ENCODE measurements at regions not wholly inside any gene's neighbourhood (a gene's known extent, or its start where the extent isn't known, plus 50 kb on each side); places are given as distances from the start of the nearest gene placed in this dataset.

DNA sequence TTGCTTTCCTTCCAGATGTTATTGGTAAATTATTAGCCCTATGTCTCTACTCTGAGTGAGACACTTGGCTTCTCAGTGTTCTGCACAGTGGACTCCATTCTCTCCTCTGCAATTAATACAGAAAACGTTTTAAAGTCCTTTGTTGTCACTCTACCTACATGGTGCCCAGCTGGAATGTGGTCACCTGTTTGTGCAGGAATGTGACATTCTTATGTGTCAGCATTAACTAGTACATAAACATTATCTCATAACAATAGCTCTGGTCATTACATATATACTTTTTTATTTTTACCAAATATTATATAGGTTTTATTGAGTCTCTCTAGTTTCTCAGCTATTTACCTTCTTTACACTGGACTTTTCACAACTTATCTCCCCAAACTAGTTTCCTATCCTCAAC lies 147.0 kb upstream of the KCNMB2 start:
- DNase-seq (ENCODE audit: low read depth in 2 of 2) = no peak

DNA sequence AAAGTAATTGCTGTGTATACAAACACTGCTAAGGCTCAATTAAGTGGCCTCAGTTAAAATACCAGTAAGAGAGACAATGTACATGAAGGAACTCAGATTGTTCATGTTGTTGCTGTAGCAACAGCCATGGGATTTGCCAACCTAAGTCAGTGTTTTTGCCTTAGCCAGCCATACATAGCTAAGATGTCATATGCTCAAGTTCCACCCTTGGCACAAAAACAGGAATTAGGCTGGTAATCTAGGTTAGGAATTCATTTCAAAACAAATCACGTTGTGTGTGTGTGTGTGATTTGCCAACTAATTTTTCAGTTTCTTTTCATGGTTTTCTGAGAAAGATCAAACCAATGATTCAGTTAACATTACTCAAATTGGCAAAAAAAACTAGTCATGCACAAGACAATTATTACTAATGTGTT lies 143.7 kb upstream of the KCNMB2 start:
- DNase-seq (ENCODE audit: low read depth in 2 of 2) = no peak

DNA sequence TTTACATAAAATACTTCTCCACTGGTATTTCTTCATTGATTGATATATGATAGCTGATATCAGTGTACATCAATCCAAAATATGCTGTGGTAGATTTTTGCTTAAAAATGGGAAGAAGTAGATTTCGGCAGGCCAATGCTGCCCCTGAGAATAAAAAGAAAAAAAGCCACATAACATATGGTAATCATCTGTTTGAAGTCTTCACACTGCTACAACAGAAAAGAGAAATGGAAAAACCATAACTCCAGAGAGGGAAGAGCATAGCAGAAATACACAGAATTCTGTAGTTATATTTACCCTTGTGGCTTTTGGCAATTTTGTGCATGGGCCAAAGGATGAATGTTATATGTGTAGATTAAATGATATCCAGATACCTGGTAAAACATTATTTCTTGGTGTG lies 143.1 kb upstream of the KCNMB2 start:
- no peak for DNase-seq (ENCODE audit: low read depth in 2 of 2)

DNA sequence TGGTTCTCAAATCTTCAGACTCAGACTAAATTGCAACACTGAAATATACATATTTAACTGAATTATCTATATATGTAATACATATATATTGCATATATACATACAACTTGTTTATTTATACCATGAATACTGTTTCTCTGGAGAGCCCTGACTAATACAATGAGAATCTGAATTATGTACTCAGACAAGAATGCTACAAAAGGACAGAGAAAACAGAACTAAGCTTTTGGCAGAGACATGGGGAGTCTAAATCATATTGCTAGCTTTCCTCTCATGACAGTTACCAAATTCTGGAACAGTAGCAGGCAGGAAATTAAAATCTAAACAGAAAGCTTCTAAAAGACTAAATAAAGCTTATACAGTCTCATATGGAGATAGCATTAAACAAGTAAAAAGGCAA lies 142.4 kb upstream of the KCNMB2 start:
- no peak for DNase-seq (ENCODE audit: low read depth in 2 of 2)

DNA sequence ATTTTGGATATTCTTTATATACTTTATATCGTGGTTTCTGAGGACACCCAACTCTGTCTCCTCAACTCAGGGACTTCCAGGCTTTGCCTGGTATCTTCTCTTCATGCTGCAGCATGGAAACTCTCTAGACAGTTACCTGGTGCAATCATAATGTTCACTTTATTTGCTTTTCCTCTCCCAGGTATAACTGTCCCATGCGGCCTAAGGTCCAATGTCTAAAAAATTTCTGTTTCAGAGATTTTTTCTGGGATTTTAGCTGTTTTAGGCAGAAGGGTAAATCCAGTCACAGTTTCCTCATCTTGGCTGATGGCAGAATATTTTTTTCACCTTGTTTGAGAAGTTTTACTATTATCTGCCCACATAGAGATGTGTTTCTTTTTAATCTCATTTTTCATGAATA lies 139.9 kb upstream of the KCNMB2 start:
- no peak for DNase-seq (ENCODE audit: low read depth in 2 of 2)

DNA sequence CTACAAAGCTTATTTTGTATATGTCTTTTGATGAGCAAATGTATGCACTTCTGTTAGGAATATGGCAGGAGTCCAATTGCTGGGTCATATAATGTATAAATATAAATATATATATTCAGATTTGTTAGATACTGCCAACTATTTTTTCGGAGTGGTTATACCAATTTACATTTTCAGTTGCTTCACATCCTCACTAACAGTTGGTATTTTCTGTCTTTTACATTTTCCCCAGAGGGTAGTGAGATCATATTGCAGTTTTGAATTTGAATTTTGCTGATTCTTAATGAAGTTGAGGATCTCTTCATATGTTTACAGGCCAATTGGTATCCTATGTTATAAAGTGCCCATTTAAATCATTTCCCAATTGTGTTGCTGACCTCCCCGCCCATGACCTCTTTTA lies 139.0 kb upstream of the KCNMB2 start:
- no peak for DNase-seq (ENCODE audit: low read depth in 2 of 2)

DNA sequence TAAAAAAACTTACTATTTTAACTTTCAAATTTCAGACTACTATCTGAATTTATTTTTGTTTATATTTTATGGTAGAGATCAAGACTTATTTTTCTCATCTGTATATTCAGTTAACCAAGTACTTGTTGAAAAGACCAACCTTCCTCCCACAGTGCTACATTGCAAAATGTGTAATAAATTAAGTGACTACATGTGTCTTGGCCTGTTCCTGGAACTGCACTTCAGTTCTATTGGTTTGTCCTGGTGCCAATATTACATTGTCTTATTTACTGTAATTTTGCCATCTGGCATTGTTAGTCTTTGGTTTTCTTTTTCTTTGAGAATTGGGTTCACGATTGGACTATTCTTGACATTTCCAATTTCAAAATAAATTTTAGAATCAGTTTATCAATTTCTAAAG lies 138.4 kb upstream of the KCNMB2 start:
- no peak for DNase-seq (ENCODE audit: low read depth in 2 of 2)

DNA sequence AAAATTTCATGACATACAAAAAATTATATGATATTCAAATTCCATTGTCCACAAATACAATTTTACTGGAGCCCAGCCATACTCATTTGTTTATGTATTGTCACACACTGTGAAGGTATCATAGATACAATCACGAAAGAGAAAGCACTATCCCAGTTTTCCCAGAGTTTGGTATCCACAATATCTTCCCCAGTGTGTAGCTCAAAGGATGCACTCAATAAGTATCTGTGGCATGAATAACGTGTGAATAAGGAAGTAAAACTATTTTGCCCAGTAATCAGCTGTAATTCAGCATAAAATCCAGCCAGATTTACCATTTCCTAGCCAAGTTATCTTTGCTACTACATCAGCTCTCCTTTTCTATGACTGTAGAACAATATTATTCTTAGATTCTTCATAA lies 131.3 kb upstream of the KCNMB2 start:
- no peak for DNase-seq (ENCODE audit: low read depth in 2 of 2)

DNA sequence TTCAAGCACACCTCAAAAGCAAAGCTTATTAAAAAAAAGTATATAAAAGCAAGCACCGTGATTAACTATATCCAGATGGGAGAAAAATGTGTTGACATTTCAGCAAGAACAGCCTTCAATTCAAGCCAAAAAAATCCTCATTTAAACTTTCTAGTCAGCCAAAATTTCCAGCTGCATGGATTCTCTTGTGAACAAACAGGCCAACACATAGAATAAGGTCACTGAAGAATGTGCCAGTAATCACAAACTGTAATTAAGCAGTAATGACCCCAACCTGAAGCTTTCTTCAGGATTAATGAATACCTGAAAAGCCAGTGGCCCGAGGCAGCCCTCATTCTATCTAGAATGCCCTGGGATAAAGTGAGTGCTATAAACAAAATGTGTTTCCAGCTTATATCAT lies 130.7 kb upstream of the KCNMB2 start:
- no peak for DNase-seq (ENCODE audit: low read depth in 2 of 2)

DNA sequence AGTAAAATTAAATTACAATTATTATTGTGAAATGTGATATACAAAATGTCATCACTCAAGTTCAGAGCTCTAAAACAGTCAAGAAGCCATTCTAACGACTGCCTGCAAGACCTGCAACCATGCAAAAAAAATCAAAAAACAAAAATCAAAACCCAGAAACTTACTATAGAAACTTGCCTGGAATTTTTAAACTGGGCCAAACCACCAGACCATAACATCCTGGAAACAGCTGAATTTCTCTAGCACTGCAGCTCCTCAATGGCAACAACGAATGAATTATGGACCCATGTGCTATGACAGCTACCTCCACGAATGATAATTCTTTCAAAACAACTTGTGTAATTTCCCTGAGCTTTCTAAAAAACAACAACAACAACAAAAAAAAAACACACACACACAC lies 130.0 kb upstream of the KCNMB2 start:
- DNase-seq (ENCODE audit: low read depth in 2 of 2) = no peak

DNA sequence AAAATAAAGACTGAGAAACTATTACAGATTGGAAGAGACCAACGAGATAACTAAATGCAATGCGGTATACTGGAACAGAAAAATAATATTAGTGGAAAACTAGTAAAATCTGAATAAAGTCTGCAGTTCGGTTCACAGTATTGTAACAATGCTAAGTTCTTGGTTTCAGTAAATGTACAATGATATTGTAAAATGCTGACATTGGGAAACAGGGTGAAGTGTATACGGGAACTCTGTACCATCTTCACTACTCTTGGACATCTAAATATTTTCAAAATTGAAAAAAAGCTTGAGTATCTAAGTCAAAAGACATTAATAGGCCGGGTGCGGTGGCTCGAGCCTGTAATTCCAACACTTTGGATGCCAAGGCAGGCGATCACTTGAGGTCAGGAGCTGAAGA lies 120.9 kb upstream of the KCNMB2 start:
- no peak for DNase-seq (ENCODE audit: low read depth in 2 of 2)

DNA sequence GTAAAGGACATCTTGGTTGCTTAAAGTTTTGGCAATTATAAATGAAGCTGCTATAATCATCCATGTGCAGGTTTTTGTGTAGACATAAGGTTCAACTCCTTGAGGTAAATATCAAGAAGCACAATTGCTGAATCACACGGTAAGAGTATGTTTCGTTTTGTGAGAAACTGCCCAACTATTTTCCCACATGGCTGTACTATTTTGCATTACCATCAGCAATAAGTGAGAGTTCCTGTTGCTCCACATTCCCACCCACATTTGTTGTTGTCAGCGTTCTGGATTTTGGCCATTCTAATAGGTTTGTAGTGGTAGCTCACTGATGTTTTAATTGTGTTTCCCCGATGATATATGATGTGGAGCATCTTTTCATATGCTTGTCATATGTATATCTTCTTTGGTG lies 118.5 kb upstream of the KCNMB2 start:
- no peak for DNase-seq (ENCODE audit: low read depth in 2 of 2)

DNA sequence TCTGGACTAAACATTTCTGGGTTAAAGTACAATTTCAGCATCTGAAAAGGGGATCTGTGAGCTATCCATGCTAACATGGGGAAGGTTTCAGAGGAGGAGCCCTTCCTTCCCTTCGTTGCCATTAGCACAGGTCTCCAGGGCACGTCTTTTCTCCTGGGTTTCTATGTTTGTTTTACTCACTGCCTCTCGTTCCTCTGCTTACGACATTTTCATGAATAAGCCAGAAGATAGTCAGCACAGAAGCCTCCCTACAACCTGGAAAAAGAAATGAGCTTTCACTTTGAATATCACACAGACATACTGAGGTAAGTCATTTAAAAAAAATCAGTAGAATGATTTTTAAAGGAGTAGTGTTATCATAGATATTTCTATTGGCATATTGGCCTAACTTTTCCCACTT lies 117.2 kb upstream of the KCNMB2 start:
- no peak for DNase-seq (ENCODE audit: low read depth in 2 of 2)

DNA sequence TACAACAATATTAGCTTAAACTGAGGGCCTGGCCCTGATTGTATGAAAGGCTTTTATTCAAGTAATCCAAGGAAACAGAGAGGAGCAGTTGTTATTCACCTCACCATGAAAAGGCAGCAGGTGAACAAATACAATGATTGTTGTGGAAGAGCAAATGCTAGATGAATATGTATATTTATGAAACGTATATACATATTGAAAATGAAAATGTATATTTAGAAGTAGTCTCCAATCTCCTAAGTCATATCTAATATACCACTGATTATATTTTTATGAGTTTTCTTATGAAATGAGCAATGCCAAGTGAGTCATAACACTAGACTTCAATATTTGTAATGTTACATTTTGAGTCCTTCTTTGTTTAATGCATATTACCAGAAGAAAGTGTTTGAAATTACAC lies 116.2 kb upstream of the KCNMB2 start:
- no peak for DNase-seq (ENCODE audit: low read depth in 2 of 2)

DNA sequence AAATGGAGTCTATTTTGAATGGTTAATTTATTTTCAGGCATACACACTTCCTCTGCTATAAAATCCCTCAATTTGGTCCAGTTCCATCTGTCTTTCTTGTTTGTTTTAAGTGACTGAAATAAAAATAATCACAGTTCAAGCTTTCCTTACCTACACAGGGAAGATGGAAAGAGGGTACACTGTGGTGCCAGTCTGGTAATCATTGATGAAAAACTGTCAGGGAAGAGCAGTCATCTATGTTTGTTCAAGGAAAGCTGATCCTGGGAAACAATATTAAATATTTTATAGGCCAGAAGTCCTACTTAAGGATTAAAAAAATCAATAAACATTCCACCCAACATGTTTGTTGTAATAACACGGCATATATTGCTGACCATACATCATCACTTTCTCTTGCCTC lies 115.2 kb upstream of the KCNMB2 start:
- DNase-seq (ENCODE audit: low read depth in 2 of 2) = no peak

DNA sequence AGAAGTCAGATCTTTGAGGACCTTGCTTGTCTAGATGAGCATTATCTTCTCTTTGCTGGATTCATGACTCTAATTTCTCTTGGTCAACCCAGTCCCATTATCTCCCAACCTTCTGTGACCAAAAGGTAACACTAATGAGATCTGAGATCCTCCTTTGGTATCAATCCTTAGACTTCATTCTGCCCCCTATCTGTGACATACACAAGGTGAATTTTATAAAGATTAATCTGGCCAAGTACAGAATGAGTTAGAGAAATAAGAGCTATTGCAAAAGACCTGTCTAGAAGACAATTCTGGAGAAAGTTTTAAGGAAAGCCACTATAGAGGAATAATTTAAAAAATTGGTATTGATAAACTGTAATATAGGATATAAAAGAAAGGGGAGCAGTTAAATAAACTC lies 113.8 kb upstream of the KCNMB2 start:
- no peak for DNase-seq (ENCODE audit: low read depth in 2 of 2)

DNA sequence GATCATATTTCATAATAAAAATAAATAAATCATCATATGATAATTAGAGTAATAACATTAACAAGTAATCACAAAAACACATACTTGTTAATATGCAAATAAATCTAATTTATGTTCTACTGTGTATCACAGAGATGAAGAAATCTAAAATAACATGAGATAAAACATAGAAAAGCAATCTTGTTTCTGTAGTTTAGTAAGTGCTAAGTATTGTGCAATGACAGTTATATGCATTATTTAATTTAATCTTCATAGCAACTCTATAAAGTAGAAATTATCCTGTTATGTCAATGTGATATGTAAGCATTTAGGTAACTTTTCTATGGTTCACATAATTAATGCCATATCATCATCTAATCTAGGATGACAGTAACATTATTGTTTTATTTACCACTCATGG lies 108.2 kb upstream of the KCNMB2 start:
- no peak for DNase-seq (ENCODE audit: low read depth in 2 of 2)

DNA sequence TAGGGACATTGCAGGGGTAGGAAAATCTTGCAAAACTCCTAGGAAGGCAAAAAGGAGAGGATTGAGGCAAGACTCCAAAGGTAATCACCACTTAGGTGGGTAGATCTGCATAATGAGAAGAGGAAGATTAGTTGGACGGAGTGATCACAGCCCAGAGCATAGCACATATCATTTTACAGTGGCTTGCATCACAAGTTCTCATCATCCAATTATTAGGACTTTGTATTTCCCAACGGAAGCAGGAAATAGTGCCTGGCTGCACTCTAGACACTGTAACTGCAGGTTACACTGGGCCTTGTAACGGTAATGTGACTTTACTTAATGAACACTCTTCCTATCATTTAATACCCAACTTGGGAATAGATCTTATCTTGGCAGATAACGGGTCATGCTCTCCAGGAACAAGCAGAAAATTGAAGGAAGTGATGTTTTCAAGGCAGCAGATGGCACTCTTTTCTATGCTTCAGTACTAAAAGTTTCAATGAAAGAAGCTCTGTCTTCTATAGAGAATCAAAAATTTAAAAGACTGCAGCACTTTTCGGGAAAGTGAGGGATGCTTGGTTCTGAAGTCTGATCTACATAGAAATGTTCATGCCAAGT lies 101.9 kb upstream of the KCNMB2 start:
- no peak for DNase-seq (ENCODE audit: low read depth in 2 of 2)

DNA sequence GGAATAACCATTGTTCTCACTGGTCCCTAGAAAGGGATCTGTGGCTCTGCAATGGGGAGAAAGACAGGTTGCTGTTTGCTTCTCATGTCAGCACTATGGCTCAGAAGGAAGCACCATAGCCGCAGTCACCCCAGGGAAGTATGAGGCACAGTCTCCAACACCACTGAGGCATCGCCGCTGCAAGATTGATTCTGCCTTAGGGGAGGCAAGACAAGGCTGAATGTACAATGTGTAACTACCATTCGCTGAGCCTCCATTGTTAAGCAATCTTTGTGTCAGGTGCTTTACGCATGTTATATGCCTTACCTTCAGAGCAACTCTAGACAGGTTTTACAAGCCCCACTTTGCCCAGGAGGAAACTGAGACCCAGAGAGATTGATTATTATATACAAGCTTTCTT lies 100.7 kb upstream of the KCNMB2 start:
- DNase-seq (ENCODE audit: low read depth in 2 of 2) = no peak

DNA sequence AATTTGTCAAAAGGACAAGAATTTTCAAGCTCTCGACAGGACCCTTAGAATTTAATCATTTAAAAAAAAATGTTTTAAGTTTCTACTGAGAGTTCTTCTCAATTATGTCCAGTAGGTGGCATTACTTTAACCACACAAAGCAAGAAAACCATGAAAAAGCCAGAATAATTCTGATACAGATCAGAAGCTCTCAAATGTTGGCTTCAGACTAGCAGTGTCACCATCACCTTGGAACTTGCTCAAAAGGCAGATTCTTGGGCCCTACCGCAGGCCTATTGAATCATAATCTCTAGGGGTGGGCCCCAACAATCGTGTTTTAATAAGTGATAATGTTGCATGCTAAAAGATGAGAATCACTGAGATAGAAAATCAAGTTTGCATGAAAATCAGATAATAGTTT lies 99.5 kb upstream of the KCNMB2 start:
- no peak for DNase-seq (ENCODE audit: low read depth in 2 of 2)

DNA sequence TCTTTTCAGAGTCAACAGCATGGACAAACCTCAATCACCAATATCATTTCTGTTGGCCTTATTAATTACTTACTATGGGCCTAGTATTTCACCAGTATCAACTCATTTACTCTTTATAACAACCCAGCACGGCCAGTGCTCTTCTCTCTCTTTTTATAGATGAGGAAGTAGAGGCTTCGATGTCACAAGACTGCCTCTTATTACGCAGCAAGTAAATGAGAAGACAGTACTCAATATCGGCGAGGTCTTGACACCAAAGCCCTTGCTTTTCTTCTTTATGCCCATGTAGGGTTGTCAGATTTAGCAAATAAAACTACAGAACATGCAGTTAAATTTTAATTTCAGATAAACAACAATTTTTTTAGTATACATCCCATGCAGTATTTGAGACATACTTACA lies 99.0 kb upstream of the KCNMB2 start:
- DNase-seq (ENCODE audit: low read depth in 2 of 2) = no peak

DNA sequence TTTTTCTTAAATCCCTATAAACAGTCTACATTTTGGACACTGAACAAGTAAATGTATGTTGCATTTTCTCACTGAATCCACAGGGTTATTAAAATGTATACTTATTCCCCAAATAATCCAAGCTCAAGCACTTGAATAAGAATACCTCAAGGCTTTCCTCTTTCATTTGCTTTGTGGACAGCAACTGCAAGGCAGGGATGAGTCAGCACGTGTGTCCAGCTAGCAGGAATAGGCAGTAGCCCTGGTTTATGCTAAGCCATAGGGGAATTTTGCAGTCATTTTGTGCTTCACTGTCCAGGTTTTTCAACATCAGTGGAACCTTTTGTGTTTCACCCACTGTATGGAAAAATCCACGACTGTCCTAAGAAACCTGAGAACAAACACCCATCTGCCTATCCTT lies 96.7 kb upstream of the KCNMB2 start:
- DNase-seq (ENCODE audit: low read depth in 2 of 2) = no peak

DNA sequence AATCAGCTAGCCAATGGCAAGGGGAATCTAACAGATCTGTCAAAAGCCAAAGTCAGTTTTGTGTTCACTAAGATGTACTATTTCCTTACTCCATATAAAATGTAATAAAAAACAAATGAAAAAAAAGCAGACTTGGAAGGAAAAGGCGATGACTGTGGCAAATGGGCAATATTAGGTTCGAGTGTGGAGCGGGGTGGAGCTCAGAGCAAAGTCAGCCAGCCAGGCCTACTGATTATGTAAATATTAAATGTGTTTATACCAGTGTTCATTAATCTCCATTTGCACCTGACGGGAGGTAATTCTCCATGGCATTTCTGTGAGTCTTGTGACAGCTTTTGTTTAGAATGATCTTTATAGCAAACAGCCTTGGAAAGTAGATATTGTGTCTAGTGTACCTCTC lies 96.2 kb upstream of the KCNMB2 start:
- no peak for DNase-seq (ENCODE audit: low read depth in 2 of 2)

DNA sequence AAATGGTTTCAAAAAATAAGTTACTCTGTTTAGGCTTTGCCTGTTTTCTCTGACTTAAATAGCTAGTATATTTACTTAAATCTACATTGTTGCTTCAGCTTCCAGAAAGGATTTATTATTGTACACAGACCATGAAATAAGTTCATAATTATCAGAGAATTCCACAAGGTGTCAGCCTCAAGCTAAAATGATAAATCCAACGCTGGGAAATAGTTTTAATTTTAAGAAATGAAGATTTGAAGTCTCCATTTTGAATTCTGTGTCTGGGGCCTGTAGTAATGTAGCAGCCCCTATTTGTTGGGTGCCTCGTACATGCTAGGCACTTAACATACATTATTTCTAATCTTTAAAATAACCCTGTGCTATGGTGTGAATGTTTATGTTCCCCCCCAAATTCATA lies 92.6 kb upstream of the KCNMB2 start:
- no peak for DNase-seq (ENCODE audit: low read depth in 2 of 2)

DNA sequence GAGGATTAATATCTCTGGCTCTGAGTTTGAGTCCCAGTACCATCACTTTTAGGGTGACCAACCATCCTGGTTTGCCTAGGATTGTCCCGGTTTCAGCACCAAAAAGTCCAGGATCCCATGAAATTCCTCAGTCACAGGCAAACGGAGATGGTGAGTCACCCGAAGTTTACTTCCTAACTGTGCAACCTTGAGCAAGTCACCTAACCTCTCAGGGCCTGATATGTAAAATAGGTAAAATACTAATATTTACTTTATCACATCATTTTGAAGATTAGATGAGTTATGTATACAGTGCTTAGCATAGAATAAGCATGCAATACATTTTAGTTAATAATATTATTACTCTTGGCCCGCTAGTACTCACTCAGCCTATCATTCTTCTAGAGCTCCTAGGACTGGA lies 91.1 kb upstream of the KCNMB2 start:
- DNase-seq (ENCODE audit: low read depth in 2 of 2) = no peak
